Loucy (cell line): ENCODE measurements at regions not wholly inside any gene's neighbourhood (a gene's known extent, or its start where the extent isn't known, plus 50 kb on each side); places are given as distances from the start of the nearest gene placed in this dataset.

Experiments
- H2AFZ ChIP-seq: fragments of 200-600 bp; sonication (generic); 2 replicates; pipeline ENCODE4 v1.6.0; 2016; ENCODE audit warnings: antibody characterized with exemption, mild to moderate bottlenecking, low read length, moderate library complexity
- H3F3A ChIP-seq: fragments of 200-600 bp; 2 replicates; pipeline ENCODE4 v1.6.0; 2016; ENCODE audit warnings: antibody characterized with exemption, low read depth, mild to moderate bottlenecking
- H3K27me3 ChIP-seq: fragments of 200-600 bp; sonication (generic); 2 replicates; pipeline ENCODE4 v1.6.1; 2014; ENCODE audit warnings: low read length, mild to moderate bottlenecking; ENCODE audit not compliant: insufficient read depth, poor library complexity, severe bottlenecking
- H3K36me3 ChIP-seq: fragments of 200-600 bp; sonication (generic); 2 replicates; pipeline ENCODE4 v1.6.1; 2016; ENCODE audit warnings: low read length; ENCODE audit not compliant: insufficient read depth
- H3K4me1 ChIP-seq: fragments of 200-600 bp; sonication (generic); 2 replicates; pipeline ENCODE4 v1.5.1; 2014; ENCODE audit warnings: low read length, mild to moderate bottlenecking; ENCODE audit not compliant: insufficient read depth, poor library complexity, severe bottlenecking
- H3K4me2 ChIP-seq: fragments of 200-600 bp; sonication (generic); 2 replicates; pipeline ENCODE4 v1.6.0; 2014; ENCODE audit warnings: antibody characterized with exemption, low read length, low read depth, mild to moderate bottlenecking; ENCODE audit not compliant: poor library complexity, severe bottlenecking
- H3K4me3 ChIP-seq: fragments of 200-600 bp; sonication (generic); 2 replicates; pipeline ENCODE4 v1.5.1; 2014; ENCODE audit warnings: low read length, mild to moderate bottlenecking, mixed read lengths; ENCODE audit not compliant: poor library complexity, severe bottlenecking
- H3K79me2 ChIP-seq: fragments of 200-600 bp; sonication (generic); 2 replicates; pipeline ENCODE4 v1.6.1; 2014; ENCODE audit warnings: low read length; ENCODE audit not compliant: insufficient read depth
- H3K9ac ChIP-seq: fragments of 200-600 bp; sonication (generic); 2 replicates; pipeline ENCODE4 v1.6.0; 2014; ENCODE audit warnings: mild to moderate bottlenecking, low read depth, low read length, moderate library complexity; ENCODE audit not compliant: poor library complexity, severe bottlenecking
- H3K9me2 ChIP-seq: fragments of 200-600 bp; sonication (generic); replicated peaks from 2 replicates; pipeline ENCODE4 v1.6.1; 2016; ENCODE audit warnings: low read depth, low read length, mixed read lengths
- H3K9me3 ChIP-seq: fragments of 200-600 bp; sonication (generic); 2 replicates; pipeline ENCODE4 v1.6.1; 2014; ENCODE audit warnings: mild to moderate bottlenecking, antibody characterized with exemption, low read length, low read depth; ENCODE audit not compliant: insufficient read depth
- H4K20me1 ChIP-seq: fragments of 200-600 bp; sonication (generic); 2 replicates; pipeline ENCODE4 v1.6.0; 2014; ENCODE audit warnings: antibody characterized with exemption, low read length, mild to moderate bottlenecking; ENCODE audit not compliant: insufficient read depth, poor library complexity, severe bottlenecking
- CTCF ChIP-seq: fragments of 200-600 bp; sonication (generic); conservative IDR thresholded peaks from 2 replicates; pipeline ENCODE4 v1.5.1; 2014; ENCODE audit warnings: mild to moderate bottlenecking, antibody characterized with exemption, low read length
- EZH2phosphoT487 ChIP-seq: fragments of 200-600 bp; IDR thresholded peaks from 2 replicates; pipeline ENCODE4 v1.6.1; 2018; ENCODE audit warnings: antibody characterized with exemption, mild to moderate bottlenecking, moderate library complexity, borderline replicate concordance

- Histone ChIP-seq H2AFZ (no peak overlapping the region), H3K79me2 (no peaks in the 10 kb centered on the region), H3F3A (no peaks in the 10 kb centered on the region), H3K4me3 (no peak overlapping the region), H3K4me1 (no peaks in the 10 kb centered on the region), H3K9ac (no peak overlapping the region), H4K20me1 (no peaks in the 10 kb centered on the region), H3K4me2 (no peak overlapping the region), H3K36me3 (no peaks in the 10 kb centered on the region), H3K9me3 (no peaks in the 10 kb centered on the region), H3K9me2 (no peaks in the 10 kb centered on the region), H3K27me3 (no peaks in the 10 kb centered on the region)
- TF ChIP-seq CTCF: no peak
Measured at GRCh38 chr1:22277662-22278061, 134.8 kb upstream of the WNT4 start.

GRCh38 chr1:22279735-22280134 is 136.8 kb upstream of the WNT4 start:
- Histone ChIP-seq H4K20me1 (no peaks in the 10 kb centered on the region), H2AFZ (no peak overlapping the region), H3K4me2 (no peak overlapping the region), H3K9ac (no peak overlapping the region), H3K27me3 (no peaks in the 10 kb centered on the region), H3F3A (no peaks in the 10 kb centered on the region), H3K36me3 (no peaks in the 10 kb centered on the region), H3K9me2 (no peaks in the 10 kb centered on the region), H3K79me2 (no peaks in the 10 kb centered on the region), H3K4me3 (no peak overlapping the region), H3K4me1 (no peaks in the 10 kb centered on the region), H3K9me3 (no peaks in the 10 kb centered on the region)
- TF ChIP-seq CTCF: no peak
- no peak for TF ChIP-seq EZH2phosphoT487

DNA sequence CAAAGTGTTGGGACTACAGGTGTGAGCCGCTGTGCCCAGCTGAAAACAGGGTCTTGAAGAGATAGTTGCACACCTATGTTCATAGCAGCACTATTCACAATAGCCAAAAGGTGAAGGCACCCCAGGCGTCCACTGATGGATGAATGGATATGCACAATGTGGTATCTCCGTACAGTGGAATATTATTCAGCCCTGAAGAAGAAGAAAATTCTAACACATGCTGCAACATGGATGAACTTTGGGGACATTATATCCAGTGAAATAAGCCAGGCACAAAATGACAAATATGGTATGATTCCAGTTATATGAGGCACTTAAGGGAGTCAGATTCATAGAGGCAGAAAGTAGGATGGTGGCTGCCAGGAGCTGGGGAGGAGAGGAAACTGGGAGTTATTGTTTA is 137.6 kb upstream of the WNT4 start:
- Histone ChIP-seq H3K9me2 (no peaks in the 10 kb centered on the region), H3K36me3 (no peaks in the 10 kb centered on the region), H4K20me1 (no peaks in the 10 kb centered on the region), H2AFZ (no peak overlapping the region), H3F3A (no peaks in the 10 kb centered on the region), H3K9me3 (no peaks in the 10 kb centered on the region), H3K4me1 (no peaks in the 10 kb centered on the region), H3K79me2 (no peaks in the 10 kb centered on the region), H3K4me3 (no peak overlapping the region), H3K9ac (no peak overlapping the region), H3K27me3 (no peaks in the 10 kb centered on the region), H3K4me2 (no peak overlapping the region)
- TF ChIP-seq EZH2phosphoT487 (no peak), CTCF (no peak)
